Uterus (tissue), 3 donors: ENCODE measurements at regions not wholly inside any gene's neighbourhood (a gene's known extent, or its start where the extent isn't known, plus 50 kb on each side); places are given as distances from the start of the nearest gene placed in this dataset.

Experiments
- DNase-seq, 2 donors: peaks; one replicate each; pipeline ENCODE4 v3.0.0-alpha.2; 2019 to 2020
- H3K27ac ChIP-seq, 2 donors: fragments of 200-600 bp; sonication (generic); 1 replicate in 1 of 2; 2 replicates in 1 of 2; pipeline ENCODE4 v1.5.1; 2016 to 2018
- H3K27me3 ChIP-seq, 2 donors: fragments of 200-600 bp; sonication (generic); one replicate each; pipeline ENCODE4 v1.5.1; 2018 to 2019; ENCODE audit warnings: control low read depth in 1 of 2
- H3K36me3 ChIP-seq, 2 donors: fragments of 200-600 bp; sonication (generic); one replicate each; pipeline ENCODE4 v1.5.1; 2019; ENCODE audit warnings: control low read depth in 1 of 2
- H3K4me1 ChIP-seq, 2 donors: fragments of 200-600 bp; sonication (generic); one replicate each; pipeline ENCODE4 v1.5.1; 2018 to 2019; ENCODE audit warnings: control low read depth in 1 of 2
- H3K4me3 ChIP-seq, 2 donors: fragments of 200-600 bp; sonication (generic); 1 replicate in 1 of 2; 2 replicates in 1 of 2; pipeline ENCODE4 v1.5.1; 2018 to 2019; ENCODE audit warnings: mild to moderate bottlenecking in 1 of 2
- H3K9me3 ChIP-seq, 2 donors: fragments of 200-600 bp; sonication (generic); one replicate each; pipeline ENCODE4 v1.5.1; 2019; ENCODE audit warnings: control low read depth in 1 of 2
- POLR2A ChIP-seq, 2 donors: fragments of 450-650 bp; IDR thresholded peaks; one replicate each; pipeline ENCODE4 v1.6.1; 2016; ENCODE audit warnings: antibody characterized with exemption in 2 of 2, mild to moderate bottlenecking in 1 of 2, moderate library complexity in 1 of 2
- intact Hi-C: fragments of 100-400 bp; cut with DNase I; formaldehyde crosslinking; loops from one replicate; pipeline ENCODE4 v1.15.1; 2023; ENCODE audit warnings: low total_unique reads
- TF ChIP-seq, protein P1 (sequence below), 4 experiments: fragments of 200-600 bp in 2 of 4; fragments of 450-650 bp in 2 of 4; sonication (generic) in 2 of 4; IDR thresholded peaks; one replicate each; pipeline ENCODE4 v1.5.1; 2016 to 2019; ENCODE audit warnings: antibody characterized with exemption in 4 of 4, mild to moderate bottlenecking in 2 of 4, moderate library complexity in 1 of 4
- donor health status: DM: yes; HTN: yes; CAD: no.

DNA sequence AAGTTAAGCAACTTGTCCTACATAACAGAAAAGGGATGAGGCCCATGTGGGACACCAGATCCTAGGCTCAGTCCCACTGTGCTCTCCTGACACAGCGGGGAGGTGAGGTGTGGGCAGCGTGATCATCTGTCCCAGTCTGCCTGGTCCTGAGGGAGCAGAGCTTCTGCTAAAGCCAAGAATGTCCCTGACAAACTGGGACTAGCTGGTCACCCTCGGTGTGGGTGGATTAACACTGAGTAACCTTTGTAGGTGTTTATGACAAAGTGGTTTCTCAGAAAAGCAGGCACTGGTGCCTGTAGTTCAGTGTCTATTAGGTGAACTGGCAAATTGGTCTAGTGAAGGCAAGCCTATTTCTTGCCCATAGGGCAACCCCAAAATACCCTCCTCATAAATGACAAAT, 127.8 kb upstream of the HABP2 start:
- Histone ChIP-seq H3K4me3 (no peak overlapping the region), H3K4me1 (no peaks in the 10 kb centered on the region), H3K27ac (peak overlapping the region; percentile 14 to 40), H3K36me3 (no peaks in the 10 kb centered on the region), H3K27me3 (no peaks in the 10 kb centered on the region), H3K9me3 (peaks cover 0 to under 1% of the 10 kb centered on the region in 2 donors)
- DNase-seq: no peak
- intact Hi-C loops: no loop called here
- TF ChIP-seq POLR2A (IDR thresholded peaks at IDR 0.05): no peak
- TF ChIP-seq, protein P1, sequence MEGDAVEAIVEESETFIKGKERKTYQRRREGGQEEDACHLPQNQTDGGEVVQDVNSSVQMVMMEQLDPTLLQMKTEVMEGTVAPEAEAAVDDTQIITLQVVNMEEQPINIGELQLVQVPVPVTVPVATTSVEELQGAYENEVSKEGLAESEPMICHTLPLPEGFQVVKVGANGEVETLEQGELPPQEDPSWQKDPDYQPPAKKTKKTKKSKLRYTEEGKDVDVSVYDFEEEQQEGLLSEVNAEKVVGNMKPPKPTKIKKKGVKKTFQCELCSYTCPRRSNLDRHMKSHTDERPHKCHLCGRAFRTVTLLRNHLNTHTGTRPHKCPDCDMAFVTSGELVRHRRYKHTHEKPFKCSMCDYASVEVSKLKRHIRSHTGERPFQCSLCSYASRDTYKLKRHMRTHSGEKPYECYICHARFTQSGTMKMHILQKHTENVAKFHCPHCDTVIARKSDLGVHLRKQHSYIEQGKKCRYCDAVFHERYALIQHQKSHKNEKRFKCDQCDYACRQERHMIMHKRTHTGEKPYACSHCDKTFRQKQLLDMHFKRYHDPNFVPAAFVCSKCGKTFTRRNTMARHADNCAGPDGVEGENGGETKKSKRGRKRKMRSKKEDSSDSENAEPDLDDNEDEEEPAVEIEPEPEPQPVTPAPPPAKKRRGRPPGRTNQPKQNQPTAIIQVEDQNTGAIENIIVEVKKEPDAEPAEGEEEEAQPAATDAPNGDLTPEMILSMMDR (IDR thresholded peaks at IDR 0.05): no peak

DNA sequence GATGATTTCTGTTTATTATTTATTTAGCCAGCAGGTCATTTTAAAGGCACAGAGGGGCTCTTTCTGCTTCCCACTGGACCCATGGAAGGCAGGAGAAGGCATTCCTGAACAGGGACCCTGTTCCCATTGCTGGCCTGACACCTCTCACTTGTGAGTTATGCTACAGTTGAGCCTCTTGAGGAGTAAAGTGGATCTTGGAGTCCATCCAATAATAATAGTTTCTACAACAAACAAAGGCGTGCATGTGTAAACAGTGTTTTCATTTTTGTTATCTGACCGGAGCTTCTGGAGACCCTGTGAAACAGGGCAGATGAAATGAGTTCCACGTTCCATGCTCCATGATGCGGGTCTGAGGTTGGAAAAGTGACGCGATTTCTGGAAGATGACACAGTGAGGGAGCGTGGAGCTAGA, 127.3 kb upstream of the HABP2 start:
- H3K4me3 ChIP-seq: no peak overlapping the region
- intact Hi-C loops: no loop called here
- no peak overlapping the region for H3K27ac ChIP-seq
- no peak for DNase-seq
- no peak for TF ChIP-seq POLR2A (IDR thresholded peaks at IDR 0.05)
- TF ChIP-seq, protein P1 (IDR thresholded peaks at IDR 0.05): no peak
- no peaks in the 10 kb centered on the region for H3K9me3 ChIP-seq
- H3K4me1 ChIP-seq: no peaks in the 10 kb centered on the region
- no peaks in the 10 kb centered on the region for H3K36me3 ChIP-seq
- no peaks in the 10 kb centered on the region for H3K27me3 ChIP-seq

DNA sequence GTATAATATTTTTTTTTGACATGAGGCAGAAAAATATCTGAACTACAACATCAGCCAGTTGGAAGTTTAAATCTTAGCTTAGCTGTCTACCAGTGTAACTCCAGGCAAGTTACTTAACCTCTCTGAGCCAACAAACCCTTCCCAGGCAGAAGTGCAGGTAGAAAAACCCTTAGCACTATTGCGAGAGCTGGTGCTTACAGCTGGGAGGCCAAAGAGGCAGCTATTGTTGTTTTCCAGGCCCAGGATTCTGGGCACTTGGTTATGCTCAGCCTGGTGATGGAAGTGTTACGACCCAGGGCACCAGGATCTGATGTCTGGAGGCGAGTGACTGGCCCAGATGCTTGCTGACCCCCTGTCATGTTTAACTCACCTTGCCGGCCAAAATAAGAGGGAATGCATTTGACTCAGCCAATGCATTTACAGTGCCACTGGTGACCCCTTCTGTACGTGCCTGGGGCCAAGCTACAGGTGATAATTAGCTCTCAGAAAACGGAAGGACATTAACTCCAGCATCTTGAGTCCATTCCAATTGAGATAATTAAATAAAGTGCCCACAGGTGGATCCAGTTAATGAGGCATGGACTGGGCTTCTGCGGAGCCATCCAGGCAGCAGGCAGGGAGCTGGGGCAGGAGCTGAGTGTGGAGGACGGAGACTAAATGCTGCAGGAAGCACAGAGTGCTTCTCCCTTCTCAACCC, 126.5 kb upstream of the HABP2 start:
- H3K4me1 ChIP-seq: no peaks in the 10 kb centered on the region
- no peak overlapping the region for H3K27ac ChIP-seq
- H3K27me3 ChIP-seq: no peaks in the 10 kb centered on the region
- H3K36me3 ChIP-seq: no peaks in the 10 kb centered on the region
- no peak for DNase-seq
- intact Hi-C loops: no loop called here
- no peak for TF ChIP-seq POLR2A (IDR thresholded peaks at IDR 0.05)
- TF ChIP-seq, protein P1 (IDR thresholded peaks at IDR 0.05): no peak
- no peaks in the 10 kb centered on the region for H3K9me3 ChIP-seq
- no peak overlapping the region for H3K4me3 ChIP-seq

DNA sequence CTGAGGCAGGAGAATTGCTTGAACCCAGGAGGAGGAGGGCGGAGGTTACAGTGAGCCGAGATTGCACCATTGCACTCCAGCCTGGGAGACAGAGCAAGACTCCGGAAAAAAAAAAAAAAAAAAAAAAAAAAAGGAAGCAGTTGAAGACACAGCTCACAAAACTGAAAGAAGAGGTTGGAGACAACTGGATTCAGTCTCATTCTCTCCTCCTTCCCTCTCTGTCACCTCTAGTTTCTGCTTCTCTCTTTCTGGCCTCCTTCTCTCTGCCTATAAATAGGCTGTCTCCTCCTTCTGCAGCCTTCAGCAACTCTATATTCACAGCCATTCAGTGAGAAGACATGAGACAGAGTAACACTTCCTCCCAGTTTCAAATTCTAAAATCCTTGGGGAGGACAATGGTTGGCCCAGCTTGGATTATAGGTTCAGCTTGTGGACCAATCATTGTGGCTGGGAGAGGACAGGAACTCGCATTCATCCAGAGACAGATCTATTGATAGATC, 125.6 kb upstream of the HABP2 start:
- TF ChIP-seq, protein P1 (IDR thresholded peaks at IDR 0.05): no peak
- H3K36me3 ChIP-seq: no peaks in the 10 kb centered on the region
- H3K27me3 ChIP-seq: no peaks in the 10 kb centered on the region
- H3K4me3 ChIP-seq: no peak overlapping the region
- no peaks in the 10 kb centered on the region for H3K4me1 ChIP-seq
- no peak for DNase-seq
- intact Hi-C loops: no loop called here
- no peak overlapping the region for H3K27ac ChIP-seq
- no peaks in the 10 kb centered on the region for H3K9me3 ChIP-seq

DNA sequence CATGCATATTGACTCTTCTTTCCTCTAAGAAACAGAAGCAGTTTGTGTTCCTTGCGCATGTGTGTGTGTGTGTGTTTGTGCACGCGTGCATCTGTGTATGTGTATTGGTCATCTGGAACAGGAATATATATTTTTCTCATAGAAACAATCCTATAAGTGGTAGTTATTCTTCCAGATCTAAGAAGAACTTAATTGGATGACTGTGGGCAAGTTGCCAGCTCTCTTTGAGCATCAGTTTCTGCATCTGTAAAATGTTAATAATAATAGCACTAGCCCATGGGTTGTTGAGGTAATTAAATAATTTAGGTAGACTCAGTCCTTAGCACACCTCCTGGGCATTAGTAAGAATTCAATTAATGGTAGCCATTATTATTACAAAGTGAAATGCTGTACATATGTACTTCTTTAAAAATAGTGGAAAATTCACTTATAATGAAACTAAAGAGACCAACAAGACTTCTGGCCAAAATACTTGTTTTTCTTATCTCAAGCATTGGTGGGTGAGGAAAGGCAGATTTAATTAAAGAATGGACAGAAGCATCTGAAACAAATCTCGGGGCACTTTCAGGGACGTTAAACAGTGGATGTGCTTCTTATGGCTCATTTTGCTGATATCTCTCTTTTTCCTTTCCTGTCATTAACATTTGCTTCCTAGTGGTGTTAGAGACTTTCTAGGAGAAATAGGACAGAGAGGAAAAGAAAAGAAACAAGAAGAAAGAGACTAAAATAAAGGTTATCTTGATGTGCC, 124.9 kb upstream of the HABP2 start:
- TF ChIP-seq, protein P1 (IDR thresholded peaks at IDR 0.05): no peak
- TF ChIP-seq POLR2A (IDR thresholded peaks at IDR 0.05): no peak
- Histone ChIP-seq H3K4me1 (no peaks in the 10 kb centered on the region), H3K27ac (no peak overlapping the region), H3K36me3 (no peaks in the 10 kb centered on the region), H3K9me3 (no peaks in the 10 kb centered on the region), H3K27me3 (no peaks in the 10 kb centered on the region), H3K4me3 (no peak overlapping the region)
- no peak for DNase-seq
- intact Hi-C loops: no loop called here
